SK-N-SH treated with all-trans-retinoic acid at 6 μM for 48 hours (cell line): ENCODE measurements at regions not wholly inside any gene's neighbourhood (a gene's known extent, or its start where the extent isn't known, plus 50 kb on each side); places are given as distances from the start of the nearest gene placed in this dataset.

Source experiments
- ATAC-seq: fragments of 200-7000 bp; cut with Tn5 transposase; 3 replicates; pipeline ENCODE4 v1.9.1; 2020; ENCODE audit warnings: mild to moderate bottlenecking, moderate library complexity
- ARNTL ChIP-seq: fragments of 450-650 bp; formaldehyde crosslinking; IDR thresholded peaks from 2 replicates; pipeline ENCODE4 v1.5.0; 2020; ENCODE audit warnings: low read depth, mild to moderate bottlenecking, moderate library complexity, borderline replicate concordance
- BACH2 ChIP-seq: fragments of 250-450 bp; sonication (Bioruptor Pico); IDR thresholded peaks from 2 replicates; pipeline ENCODE4 v1.9.0; 2021; ENCODE audit warnings: mild to moderate bottlenecking, borderline replicate concordance
- CREB5 ChIP-seq: fragments of 250-450 bp; sonication (Bioruptor Pico); IDR thresholded peaks from 2 replicates; pipeline ENCODE4 v1.5.1; 2020; ENCODE audit warnings: low read depth, mild to moderate bottlenecking, moderate library complexity
- CSDC2 ChIP-seq: fragments of 250-450 bp; sonication (Bioruptor Pico); IDR thresholded peaks from 2 replicates; pipeline ENCODE4 v1.5.0; 2020; ENCODE audit warnings: mild to moderate bottlenecking, moderate library complexity
- ESRRG ChIP-seq: fragments of 250-450 bp; sonication (Bioruptor Pico); IDR thresholded peaks from 2 replicates; pipeline ENCODE4 v1.6.1; 2021; ENCODE audit warnings: mild to moderate bottlenecking
- GLIS3 ChIP-seq: fragments of 250-450 bp; sonication (Bioruptor Pico); IDR thresholded peaks from 2 replicates; pipeline ENCODE4 v1.5.0; 2020; ENCODE audit warnings: mild to moderate bottlenecking, moderate library complexity
- ISL1 ChIP-seq: fragments of 250-450 bp; sonication (Bioruptor Pico); IDR thresholded peaks from 2 replicates; pipeline ENCODE4 v2.1.2; 2022; ENCODE audit warnings: mild to moderate bottlenecking, moderate library complexity
- OSR1 ChIP-seq: fragments of 250-450 bp; sonication (Bioruptor Pico); IDR thresholded peaks from 2 replicates; pipeline ENCODE4 v1.8.0; 2022; ENCODE audit warnings: moderate library complexity, mild to moderate bottlenecking, inconsistent platforms
- POU6F1 ChIP-seq: fragments of 250-450 bp; sonication (Bioruptor Pico); IDR thresholded peaks from 2 replicates; pipeline ENCODE4 v1.8.0; 2021; ENCODE audit warnings: low read depth, mild to moderate bottlenecking, moderate library complexity, borderline replicate concordance
- PPARA ChIP-seq: fragments of 250-450 bp; sonication (Bioruptor Pico); IDR thresholded peaks from 2 replicates; pipeline ENCODE4 v1.5.0; 2020; ENCODE audit warnings: mild to moderate bottlenecking, borderline replicate concordance
- SNAI2 ChIP-seq: fragments of 250-450 bp; sonication (Bioruptor Pico); IDR thresholded peaks from 2 replicates; pipeline ENCODE4 v1.5.0; 2020; ENCODE audit warnings: mild to moderate bottlenecking, moderate library complexity
- TCF4 ChIP-seq: fragments of 250-450 bp; sonication (Bioruptor Pico); IDR thresholded peaks from 2 replicates; pipeline ENCODE4 v1.8.0; 2021; ENCODE audit warnings: mild to moderate bottlenecking, moderate library complexity, borderline replicate concordance
- TSHZ2 ChIP-seq: fragments of 250-450 bp; sonication (Bioruptor Pico); IDR thresholded peaks from 2 replicates; pipeline ENCODE4 v1.5.0; 2020; ENCODE audit warnings: mild to moderate bottlenecking, moderate library complexity
- ZC3H10 ChIP-seq: fragments of 250-450 bp; sonication (Bioruptor Pico); IDR thresholded peaks from 2 replicates; pipeline ENCODE4 v1.5.1; 2021; ENCODE audit warnings: mild to moderate bottlenecking, moderate library complexity
- ZFP3 ChIP-seq: fragments of 250-450 bp; sonication (Bioruptor Pico); IDR thresholded peaks from 2 replicates; pipeline ENCODE4 v1.5.0; 2020; ENCODE audit warnings: mild to moderate bottlenecking, moderate library complexity
- ZFP30 ChIP-seq: fragments of 450-650 bp; formaldehyde crosslinking; IDR thresholded peaks from 2 replicates; pipeline ENCODE4 v1.5.0; 2022; ENCODE audit warnings: mild to moderate bottlenecking, moderate library complexity
- ZNF565 ChIP-seq: fragments of 450-650 bp; formaldehyde crosslinking; conservative IDR thresholded peaks from 2 replicates; pipeline ENCODE4 v1.5.0; 2020; ENCODE audit warnings: low read depth, mild to moderate bottlenecking, moderate library complexity
- ZNF70 ChIP-seq: fragments of 450-650 bp; formaldehyde crosslinking; IDR thresholded peaks from 2 replicates; pipeline ENCODE4 v1.5.0; 2020; ENCODE audit warnings: mild to moderate bottlenecking, moderate library complexity
- ZNF8 ChIP-seq: fragments of 450-650 bp; formaldehyde crosslinking; IDR thresholded peaks from 2 replicates; pipeline ENCODE4 v1.5.0; 2020; ENCODE audit warnings: mild to moderate bottlenecking, moderate library complexity

- TF ChIP-seq TSHZ2 (CRISPR knock-in tag) (no peak), ARNTL (no peak), POU6F1 (CRISPR knock-in tag) (no peak), TCF4 (CRISPR knock-in tag) (no peak), OSR1 (CRISPR knock-in tag) (no peak), ESRRG (CRISPR knock-in tag) (no peak), ISL1 (no peak), CSDC2 (CRISPR knock-in tag) (no peak), ZFP3 (CRISPR knock-in tag) (no peak), ZC3H10 (CRISPR knock-in tag) (no peak), ZNF565 (CRISPR knock-in tag) (no peak), ZFP30 (CRISPR knock-in tag) (no peak), PPARA (CRISPR knock-in tag) (no peak), ZNF70 (CRISPR knock-in tag) (no peak)
- ATAC-seq, result no peak
Observed at GRCh38 chr1:5484451-5485165, 507.6 kb downstream of the NPHP4 start.

- TF ChIP-seq TSHZ2 (CRISPR knock-in tag), result no peak
- no peak for TF ChIP-seq ZNF70 (CRISPR knock-in tag)
- no peak for TF ChIP-seq GLIS3 (CRISPR knock-in tag)
- TF ChIP-seq ZC3H10 (CRISPR knock-in tag), result no peak
- TF ChIP-seq ZNF8 (CRISPR knock-in tag), result no peak
- TF ChIP-seq POU6F1 (CRISPR knock-in tag), result no peak
- no peak for ATAC-seq
Observed at GRCh38 chr1:5481889-5482288, 510.3 kb downstream of the NPHP4 start.

- ATAC-seq, result no peak
- TF ChIP-seq ARNTL (no peak), ZNF565 (CRISPR knock-in tag) (no peak), TSHZ2 (CRISPR knock-in tag) (no peak), GLIS3 (CRISPR knock-in tag) (no peak), ZNF8 (CRISPR knock-in tag) (no peak), POU6F1 (CRISPR knock-in tag) (no peak), BACH2 (CRISPR knock-in tag) (no peak), TCF4 (CRISPR knock-in tag) (no peak), ZFP3 (CRISPR knock-in tag) (no peak), ZFP30 (CRISPR knock-in tag) (no peak), SNAI2 (CRISPR knock-in tag) (no peak), CREB5 (CRISPR knock-in tag) (no peak), ISL1 (no peak)
Observed at GRCh38 chr1:5480906-5481305, 511.3 kb downstream of the NPHP4 start.
